ENCODE measurements at regions not wholly inside any gene's neighbourhood (a gene's known extent, or its start where the extent isn't known, plus 50 kb on each side); places are given as distances from the start of the nearest gene placed in this dataset.
A peak's percentile ranks its signal among the peaks of the same experiment; 100 is the strongest.

DNA sequence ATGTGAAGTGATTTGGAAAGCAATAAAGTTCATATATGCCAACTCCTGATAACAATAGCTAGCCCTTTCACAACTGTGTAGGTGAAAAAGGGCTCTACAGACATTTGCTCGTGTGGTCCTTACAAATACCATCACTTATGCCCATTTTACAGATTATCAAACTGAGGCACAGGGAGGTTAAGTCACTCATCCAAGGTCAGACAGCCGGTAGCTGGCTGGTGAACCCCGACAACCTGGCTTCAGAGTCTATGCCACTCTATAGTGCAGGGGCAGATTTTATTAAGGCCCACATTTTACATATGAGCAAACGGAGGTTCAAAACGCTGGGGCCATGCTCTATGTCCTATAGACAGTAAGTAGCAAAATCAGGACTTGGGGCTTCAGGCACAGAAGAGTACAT lies 280.5 kb downstream of the RRAGC start:
- 77 to 84% (median 79%) methylated on average over 5 of the region's 5 CpGs for WGBS, 4 donors
- H3K27ac ChIP-seq = no peak overlapping the region
- H3K4me1 ChIP-seq (replicated peaks in 1 of 2) = no peaks in the 10 kb centered on the region
- peak in 1 of 7 donors; percentile 1 for DNase-seq
- no peaks in the 10 kb centered on the region for H3K36me3 ChIP-seq (replicated peaks in 1 of 2)
- intact Hi-C loops (cut with DNase I) = no loop called here
- H3K9me3 ChIP-seq (replicated peaks in 1 of 3) = no peaks in the 10 kb centered on the region
- TF ChIP-seq, protein P1, sequence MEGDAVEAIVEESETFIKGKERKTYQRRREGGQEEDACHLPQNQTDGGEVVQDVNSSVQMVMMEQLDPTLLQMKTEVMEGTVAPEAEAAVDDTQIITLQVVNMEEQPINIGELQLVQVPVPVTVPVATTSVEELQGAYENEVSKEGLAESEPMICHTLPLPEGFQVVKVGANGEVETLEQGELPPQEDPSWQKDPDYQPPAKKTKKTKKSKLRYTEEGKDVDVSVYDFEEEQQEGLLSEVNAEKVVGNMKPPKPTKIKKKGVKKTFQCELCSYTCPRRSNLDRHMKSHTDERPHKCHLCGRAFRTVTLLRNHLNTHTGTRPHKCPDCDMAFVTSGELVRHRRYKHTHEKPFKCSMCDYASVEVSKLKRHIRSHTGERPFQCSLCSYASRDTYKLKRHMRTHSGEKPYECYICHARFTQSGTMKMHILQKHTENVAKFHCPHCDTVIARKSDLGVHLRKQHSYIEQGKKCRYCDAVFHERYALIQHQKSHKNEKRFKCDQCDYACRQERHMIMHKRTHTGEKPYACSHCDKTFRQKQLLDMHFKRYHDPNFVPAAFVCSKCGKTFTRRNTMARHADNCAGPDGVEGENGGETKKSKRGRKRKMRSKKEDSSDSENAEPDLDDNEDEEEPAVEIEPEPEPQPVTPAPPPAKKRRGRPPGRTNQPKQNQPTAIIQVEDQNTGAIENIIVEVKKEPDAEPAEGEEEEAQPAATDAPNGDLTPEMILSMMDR (IDR thresholded peaks at IDR 0.05) = no peak
- no peak for TF ChIP-seq POLR2A (IDR thresholded peaks at IDR 0.05)
- H3K27me3 ChIP-seq = peaks cover 19% of the 10 kb centered on the region
- no peak overlapping the region for H3K4me3 ChIP-seq

DNA sequence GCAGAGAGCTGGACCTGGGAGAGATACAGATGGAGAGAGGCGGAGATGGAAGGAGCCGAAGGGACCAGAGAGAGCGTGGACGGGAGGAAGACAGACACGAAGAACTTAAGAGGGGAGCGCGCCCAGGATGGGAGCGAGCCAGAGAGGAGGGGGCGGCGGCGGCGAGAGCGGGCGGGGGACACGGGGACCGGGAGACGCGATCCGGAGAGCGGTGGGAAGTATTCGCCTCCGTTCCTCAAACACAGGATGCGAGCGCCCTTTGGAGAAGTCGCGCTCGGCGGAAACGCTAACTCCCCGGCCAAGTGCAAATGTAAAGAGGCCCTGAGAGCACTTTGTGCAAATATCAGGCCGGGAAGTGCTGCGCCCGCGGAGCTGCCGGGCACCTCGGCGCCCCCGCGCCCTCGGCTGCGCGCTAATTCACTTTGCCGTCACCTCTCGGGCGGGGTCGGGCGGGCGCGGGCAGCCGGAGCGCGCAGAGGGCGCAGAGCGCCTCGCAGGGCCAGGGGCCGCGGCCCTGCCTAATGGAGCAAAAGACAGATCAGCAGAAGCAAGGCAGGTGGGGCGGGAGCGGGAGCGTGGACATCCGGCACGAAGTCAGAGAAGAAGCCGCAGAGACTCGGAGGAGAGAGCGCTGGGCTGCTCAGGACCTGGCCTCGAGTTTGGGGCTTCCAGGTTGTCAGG lies 281.2 kb downstream of the RRAGC start:
- peak in 2 of 7 donors; percentile 17 to 23 for DNase-seq
- H3K27me3 ChIP-seq = peaks cover 19% of the 10 kb centered on the region
- H3K27ac ChIP-seq = no peak overlapping the region
- H3K4me1 ChIP-seq (replicated peaks in 1 of 2) = no peaks in the 10 kb centered on the region
- 3 to 10% (median 5%) methylated on average over 18 to 66 of the region's 66 CpGs for WGBS, 4 donors
- intact Hi-C loops (cut with DNase I) = no loop called here
- TF ChIP-seq POLR2A (IDR thresholded peaks at IDR 0.05) = no peak
- TF ChIP-seq, protein P1 (IDR thresholded peaks at IDR 0.05) = no peak
- H3K36me3 ChIP-seq (replicated peaks in 1 of 2) = no peaks in the 10 kb centered on the region
- H3K4me3 ChIP-seq = no peak overlapping the region
- H3K9me3 ChIP-seq (replicated peaks in 1 of 3) = no peaks in the 10 kb centered on the region

DNA sequence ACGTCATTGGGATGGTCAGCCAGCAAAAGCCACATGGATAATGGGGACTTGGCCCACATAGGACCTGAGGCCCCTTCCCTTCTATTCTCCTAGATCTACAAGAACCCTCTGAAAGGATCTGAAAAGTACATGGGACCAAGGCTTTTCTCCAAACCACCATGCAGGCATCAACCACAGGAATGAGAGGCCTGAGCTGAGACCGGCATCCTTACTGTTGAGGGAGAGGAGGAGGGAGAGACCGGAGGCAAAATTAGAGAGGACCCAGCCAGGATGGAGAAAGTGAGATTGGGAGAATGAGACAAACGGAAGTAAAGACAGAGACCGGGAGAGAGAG lies 281.7 kb downstream of the RRAGC start:
- Histone ChIP-seq H3K4me1 (replicated peaks in 1 of 2) (no peaks in the 10 kb centered on the region), H3K27ac (no peak overlapping the region), H3K9me3 (replicated peaks in 1 of 3) (no peaks in the 10 kb centered on the region), H3K4me3 (no peak overlapping the region), H3K27me3 (peaks cover 19% of the 10 kb centered on the region), H3K36me3 (replicated peaks in 1 of 2) (no peaks in the 10 kb centered on the region)
- 18 to 21% (median 20%) methylated on average over 5 of the region's 5 CpGs for WGBS, 4 donors
- intact Hi-C loops (cut with DNase I) = no loop called here
- peak in 1 of 7 donors; percentile 1 for DNase-seq
- TF ChIP-seq POLR2A (IDR thresholded peaks at IDR 0.05) = no peak
- TF ChIP-seq, protein P1 (IDR thresholded peaks at IDR 0.05) = no peak

DNA sequence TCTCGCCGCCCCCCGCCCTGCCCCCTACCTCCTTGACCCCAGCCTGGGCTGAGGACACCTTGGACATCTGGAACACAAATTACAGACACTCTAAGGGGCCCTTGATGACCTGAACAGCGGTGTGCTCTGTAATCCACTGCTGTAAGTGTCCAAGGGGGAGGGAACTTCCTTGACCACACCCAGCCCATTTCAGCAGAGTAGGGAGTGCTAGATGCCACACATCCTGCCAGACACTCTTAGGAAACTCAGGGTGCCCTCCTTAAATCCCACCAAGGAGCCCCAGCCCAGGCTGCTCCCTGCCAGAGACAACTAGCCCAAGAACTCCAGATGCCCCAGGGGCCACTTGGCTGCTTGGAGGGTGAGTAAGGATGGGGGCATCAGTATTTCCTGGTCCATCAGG lies 282.2 kb downstream of the RRAGC start:
- TF ChIP-seq POLR2A (IDR thresholded peaks at IDR 0.05) = no peak
- TF ChIP-seq, protein P1 (IDR thresholded peaks at IDR 0.05) = no peak
- intact Hi-C loops (cut with DNase I) = no loop called here
- H3K4me1 ChIP-seq (replicated peaks in 1 of 2) = no peaks in the 10 kb centered on the region
- 27 to 44% (median 32%) methylated on average over 3 to 4 of the region's 4 CpGs for WGBS, 4 donors
- no peak overlapping the region for H3K4me3 ChIP-seq
- H3K27ac ChIP-seq = no peak overlapping the region
- H3K36me3 ChIP-seq (replicated peaks in 1 of 2) = no peaks in the 10 kb centered on the region
- no peaks in the 10 kb centered on the region for H3K9me3 ChIP-seq (replicated peaks in 1 of 3)
- DNase-seq = peak in 1 of 7 donors; percentile 6
- H3K27me3 ChIP-seq = peaks cover 19% of the 10 kb centered on the region

Data from adrenal gland (tissue), 9 donors.